ENCODE measurements at regions not wholly inside any gene's neighbourhood (a gene's known extent, or its start where the extent isn't known, plus 50 kb on each side); places are given as distances from the start of the nearest gene placed in this dataset.

GRCh38 chr3:80238152-80238551 is 470.4 kb upstream of the ROBO1 start:
- no peaks in the 10 kb centered on the region for H3K9me3 ChIP-seq
- no peak for TF ChIP-seq POLR2A (IDR thresholded peaks at IDR 0.05)
- TF ChIP-seq CTCF (IDR thresholded peaks at IDR 0.05): no peak
- TF ChIP-seq POLR2AphosphoS5 (IDR thresholded peaks at IDR 0.05): no peak
- no peak for TF ChIP-seq EP300 (IDR thresholded peaks at IDR 0.05; ENCODE audit: low read depth)
- DNase-seq: no peak
- in situ Hi-C loops (cut with MboI; ENCODE audit: low pct_ligation_motif_present in 1 of 4, low pct_unique_long_range_greater_than_20kb in 1 of 4, low sequenced_read_pairs in 3 of 4): no loop called here
- H3K4me1 ChIP-seq: no peaks in the 10 kb centered on the region
- H3K27me3 ChIP-seq: no peaks in the 10 kb centered on the region
- no peak overlapping the region for H3K27ac ChIP-seq
- intact Hi-C loops (cut with DNase I; ENCODE audit: low total_unique reads): no loop called here
- H3K4me3 ChIP-seq: no peak overlapping the region
- H3K36me3 ChIP-seq: no peaks in the 10 kb centered on the region

GRCh38 chr3:80234706-80235105 is 466.9 kb upstream of the ROBO1 start:
- no peak for DNase-seq
- H3K36me3 ChIP-seq: no peaks in the 10 kb centered on the region
- no peak overlapping the region for H3K4me3 ChIP-seq
- intact Hi-C loops (cut with DNase I; ENCODE audit: low total_unique reads): no loop called here
- TF ChIP-seq CTCF (IDR thresholded peaks at IDR 0.05) (no peak), EP300 (IDR thresholded peaks at IDR 0.05; ENCODE audit: low read depth) (no peak), POLR2A (IDR thresholded peaks at IDR 0.05) (no peak), POLR2AphosphoS5 (IDR thresholded peaks at IDR 0.05) (no peak)
- no peaks in the 10 kb centered on the region for H3K4me1 ChIP-seq
- no peak overlapping the region for H3K27ac ChIP-seq
- in situ Hi-C loops (cut with MboI; ENCODE audit: low pct_ligation_motif_present in 1 of 4, low pct_unique_long_range_greater_than_20kb in 1 of 4, low sequenced_read_pairs in 3 of 4): no loop called here
- H3K27me3 ChIP-seq: no peaks in the 10 kb centered on the region
- H3K9me3 ChIP-seq: no peaks in the 10 kb centered on the region
- WGBS, 2 donors (ENCODE audit: low coverage in 1 of 2): 34 to 47% methylated on average over 3 of the region's 3 CpGs

GRCh38 chr3:80233576-80233975 is 465.8 kb upstream of the ROBO1 start:
- H3K4me1 ChIP-seq: no peaks in the 10 kb centered on the region
- DNase-seq: no peak
- H3K4me3 ChIP-seq: no peak overlapping the region
- intact Hi-C loops (cut with DNase I; ENCODE audit: low total_unique reads) (no loop called here), in situ Hi-C loops (cut with MboI; ENCODE audit: low pct_ligation_motif_present in 1 of 4, low pct_unique_long_range_greater_than_20kb in 1 of 4, low sequenced_read_pairs in 3 of 4) (no loop called here)
- no peaks in the 10 kb centered on the region for H3K27me3 ChIP-seq
- WGBS, 2 donors (ENCODE audit: low coverage in 1 of 2): 66 to 67% methylated on average over 2 of the region's 2 CpGs
- no peak overlapping the region for H3K27ac ChIP-seq
- no peaks in the 10 kb centered on the region for H3K9me3 ChIP-seq
- H3K36me3 ChIP-seq: no peaks in the 10 kb centered on the region
- no peak for TF ChIP-seq CTCF (IDR thresholded peaks at IDR 0.05)
- no peak for TF ChIP-seq POLR2AphosphoS5 (IDR thresholded peaks at IDR 0.05)
- TF ChIP-seq EP300 (IDR thresholded peaks at IDR 0.05; ENCODE audit: low read depth): no peak
- TF ChIP-seq POLR2A (IDR thresholded peaks at IDR 0.05): no peak

GRCh38 chr3:80232760-80233159 is 465.0 kb upstream of the ROBO1 start:
- H3K27ac ChIP-seq: no peak overlapping the region
- H3K9me3 ChIP-seq: no peaks in the 10 kb centered on the region
- H3K4me1 ChIP-seq: no peaks in the 10 kb centered on the region
- DNase-seq: no peak
- in situ Hi-C loops (cut with MboI; ENCODE audit: low pct_ligation_motif_present in 1 of 4, low pct_unique_long_range_greater_than_20kb in 1 of 4, low sequenced_read_pairs in 3 of 4) (no loop called here), intact Hi-C loops (cut with DNase I; ENCODE audit: low total_unique reads) (no loop called here)
- 74 to 81% methylated on average over 4 to 5 of the region's 5 CpGs for WGBS, 2 donors (ENCODE audit: low coverage in 1 of 2)
- H3K27me3 ChIP-seq: no peaks in the 10 kb centered on the region
- H3K36me3 ChIP-seq: no peaks in the 10 kb centered on the region
- no peak overlapping the region for H3K4me3 ChIP-seq
- TF ChIP-seq CTCF (IDR thresholded peaks at IDR 0.05): no peak
- no peak for TF ChIP-seq EP300 (IDR thresholded peaks at IDR 0.05; ENCODE audit: low read depth)
- TF ChIP-seq POLR2AphosphoS5 (IDR thresholded peaks at IDR 0.05): no peak
